ENCODE measurements at regions not wholly inside any gene's neighbourhood (a gene's known extent, or its start where the extent isn't known, plus 50 kb on each side); places are given as distances from the start of the nearest gene placed in this dataset.

DNA sequence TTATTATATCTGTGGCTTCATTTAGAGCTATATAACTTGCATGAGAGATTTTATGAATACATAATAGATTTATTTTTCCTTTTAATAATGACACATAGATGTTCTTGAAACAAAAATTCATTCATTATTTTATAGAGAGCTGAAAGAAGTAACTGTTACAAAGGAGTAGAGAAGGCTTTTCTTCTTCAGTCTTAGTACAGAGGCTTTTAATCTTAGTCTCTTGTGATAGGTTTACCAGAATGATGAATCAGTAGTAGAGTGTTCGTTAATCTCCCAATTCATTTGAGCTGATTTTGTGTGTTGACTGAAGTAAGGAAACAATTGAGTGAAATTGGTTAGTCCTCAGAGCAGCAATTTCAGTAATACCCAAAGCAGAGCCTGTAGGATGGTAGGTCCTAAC is 1284.1 kb upstream of the ACO1 start:
- H4K5ac ChIP-seq (ENCODE audit: low read depth, low read length): no peak overlapping the region
- POLR2A ChIA-PET (ENCODE audit: unreplicated experiment): interaction anchor here (0.5 kb wide), 1 partner anchor 477 kb away, joined by 3 read pairs; no protein-coding TSS in a partner anchor
- no peak overlapping the region for H2AK5ac ChIP-seq (ENCODE audit: low read depth, low read length)
- no peak overlapping the region for H3K27ac ChIP-seq (ENCODE audit: insufficient read depth, low read length)
- WGBS, 2 experiments (ENCODE audit: extremely low coverage in 2 of 2, insufficient read length in 1 of 2): no CpG with 5 or more reads among the region's 1 CpG
- no peak overlapping the region for H3K18ac ChIP-seq (ENCODE audit: low read depth, low read length)
- dilution Hi-C loops (cut with HindIII; ENCODE audit: low sequenced_read_pairs, unreplicated experiment) (no loop called here), in situ Hi-C loops (cut with MboI; ENCODE audit: low sequenced_read_pairs) (no loop called here), intact Hi-C loops (cut with micrococcal nuclease) (no loop called here)
- no peaks in the 10 kb centered on the region for H3K4me1 ChIP-seq (ENCODE audit: control insufficient read depth, insufficient read depth, low read length)
- no peaks in the 10 kb centered on the region for H3K27me3 ChIP-seq (ENCODE audit: control insufficient read depth, insufficient read depth, low read length)
- no peak overlapping the region for H3K4ac ChIP-seq (ENCODE audit: low read depth, low read length)
- ATAC-seq (ENCODE audit: low read depth): no peak
- no peak overlapping the region for H3K14ac ChIP-seq (replicated peaks; ENCODE audit: low read depth, low read length)
- no peak overlapping the region for H3K4me3 ChIP-seq (ENCODE audit: insufficient read depth, low read depth, low read length)
- CTCF ChIA-PET: no interaction called here
- no peak overlapping the region for H2BK20ac ChIP-seq (ENCODE audit: low read depth, low read length)
- H3K56ac ChIP-seq (ENCODE audit: extremely low read depth, insufficient read depth, low read length): no peak overlapping the region
- no peaks in the 10 kb centered on the region for H3K79me1 ChIP-seq (ENCODE audit: low read depth in 1 of 2, low read length in 2 of 2)
- H2AK9ac ChIP-seq (replicated peaks; ENCODE audit: low read depth, low read length, poor library complexity): no peak overlapping the region
- no peak overlapping the region for H2BK5ac ChIP-seq (ENCODE audit: low read depth, low read length, poor library complexity, severe bottlenecking)
- no peak overlapping the region for H3K9ac ChIP-seq (ENCODE audit: low read depth, low read length)
- no peak overlapping the region for H2BK120ac ChIP-seq (ENCODE audit: low read depth, low read length)
- no TSS peak for BruUV-seq (replicated peaks)
- no peak overlapping the region for H3K4me2 ChIP-seq (ENCODE audit: low read depth, low read length)
- TF ChIP-seq, protein P1, sequence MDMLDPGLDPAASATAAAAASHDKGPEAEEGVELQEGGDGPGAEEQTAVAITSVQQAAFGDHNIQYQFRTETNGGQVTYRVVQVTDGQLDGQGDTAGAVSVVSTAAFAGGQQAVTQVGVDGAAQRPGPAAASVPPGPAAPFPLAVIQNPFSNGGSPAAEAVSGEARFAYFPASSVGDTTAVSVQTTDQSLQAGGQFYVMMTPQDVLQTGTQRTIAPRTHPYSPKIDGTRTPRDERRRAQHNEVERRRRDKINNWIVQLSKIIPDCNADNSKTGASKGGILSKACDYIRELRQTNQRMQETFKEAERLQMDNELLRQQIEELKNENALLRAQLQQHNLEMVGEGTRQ (IDR thresholded peaks at IDR 0.05; ENCODE audit: low read depth, low read length): no peak
- TF ChIP-seq RFX5 (IDR thresholded peaks at IDR 0.05; ENCODE audit: low read depth, low read length) (no peak), POLR2A (IDR thresholded peaks at IDR 0.05; ENCODE audit: low read depth, low read length) (no peak), FOS (IDR thresholded peaks at IDR 0.05; ENCODE audit: low read depth, low read length) (no peak), SMC3 (IDR thresholded peaks at IDR 0.05; ENCODE audit: low read depth, low read length) (no peak), NFE2L2 (IDR thresholded peaks at IDR 0.05; ENCODE audit: low read depth, low read length) (no peak), MAFK (IDR thresholded peaks at IDR 0.05; ENCODE audit: low read depth, low read length) (no peak), CTCF (conservative IDR thresholded peaks at IDR 0.05; ENCODE audit: low read depth, low read length) (no peak), MXI1 (IDR thresholded peaks at IDR 0.05; ENCODE audit: borderline replicate concordance, low read depth, low read length) (no peak), BHLHE40 (IDR thresholded peaks at IDR 0.05; ENCODE audit: low read depth, low read length) (no peak), CHD1 (IDR thresholded peaks at IDR 0.05; ENCODE audit: low read depth, low read length) (no peak), RAD21 (IDR thresholded peaks at IDR 0.05; ENCODE audit: low read length) (no peak), MAZ (IDR thresholded peaks at IDR 0.05; ENCODE audit: borderline replicate concordance, low read depth, low read length) (no peak)
- H4K8ac ChIP-seq (ENCODE audit: low read depth in 2 of 2, low read length in 2 of 2): no peak overlapping the region
- H3K9me3 ChIP-seq (ENCODE audit: control insufficient read depth, insufficient read depth, low read length): no peaks in the 10 kb centered on the region
- no peak overlapping the region for H2BK15ac ChIP-seq (ENCODE audit: low read depth, low read length)
- no peak overlapping the region for H4K91ac ChIP-seq (ENCODE audit: insufficient read depth, low read depth, low read length)
- H2AFZ ChIP-seq (replicated peaks; ENCODE audit: low read length, poor library complexity): no peak overlapping the region
- H3K23ac ChIP-seq (ENCODE audit: low read depth, low read length): no peak overlapping the region
- no peaks in the 10 kb centered on the region for H3K36me3 ChIP-seq (ENCODE audit: control insufficient read depth, insufficient read depth, low read length)
- no peak for DNase-seq
- H3K9me1 ChIP-seq (ENCODE audit: insufficient read depth, low read length): no peaks in the 10 kb centered on the region
- no peaks in the 10 kb centered on the region for H4K20me1 ChIP-seq (ENCODE audit: insufficient read depth, low read length)
